IPS-NIHi7 (cell line): ENCODE measurements at regions not wholly inside any gene's neighbourhood (a gene's known extent, or its start where the extent isn't known, plus 50 kb on each side); places are given as distances from the start of the nearest gene placed in this dataset.

ENCODE experiments used
- DNase-seq: peaks from one replicate; pipeline ENCODE4 v3.0.0; 2012; ENCODE audit warnings: mixed read lengths; ENCODE audit errors: extremely low spot score

DNA sequence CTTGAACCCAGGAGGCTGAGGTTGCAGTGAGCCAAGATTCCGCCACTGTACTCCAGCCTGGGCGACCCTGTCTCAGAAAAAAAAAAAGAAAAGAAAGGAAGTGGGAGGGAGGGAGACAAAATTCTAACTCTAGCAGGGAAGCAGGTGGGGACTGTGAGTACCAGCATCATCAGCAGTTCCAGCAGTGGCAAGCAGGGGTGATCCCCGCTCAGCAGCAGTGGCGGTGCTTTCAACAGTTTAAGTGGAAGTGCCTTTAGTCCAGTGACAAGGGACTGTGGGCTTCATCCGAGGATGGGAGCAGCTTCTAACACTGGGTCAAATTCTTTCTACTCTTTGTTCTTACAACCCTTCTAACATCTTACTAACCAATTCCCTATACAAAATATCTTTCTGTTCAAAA lies 858.1 kb upstream of the ADAMTS5 start:
- peak; percentile 21 for DNase-seq

GRCh38 chr21:27823652-27824201 lies 856.8 kb upstream of the ADAMTS5 start:
- no peak for DNase-seq

DNA sequence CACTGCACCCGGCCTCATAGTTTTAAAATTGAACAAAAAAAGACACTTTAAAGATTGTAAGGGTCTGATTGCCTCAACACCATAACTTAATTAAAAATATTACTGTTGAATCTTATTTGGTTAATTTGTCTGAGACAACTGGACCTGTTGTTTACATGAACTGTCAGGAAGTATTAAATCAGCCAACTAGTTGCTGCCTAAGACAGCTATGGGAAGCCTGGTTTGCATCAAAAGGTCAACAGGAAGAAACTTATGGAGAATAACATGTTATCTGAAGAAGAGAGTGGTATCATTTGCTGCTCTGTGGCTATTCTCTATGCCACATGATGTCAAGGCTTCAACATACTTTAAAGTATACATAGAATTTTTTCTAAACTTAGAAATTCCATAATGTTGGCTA lies 853.5 kb upstream of the ADAMTS5 start:
- no peak for DNase-seq

- DNase-seq = no peak
Measured at GRCh38 chr21:27819299-27819698, 852.4 kb upstream of the ADAMTS5 start.

- DNase-seq = no peak
Measured at GRCh38 chr21:27818847-27819246, 852.0 kb upstream of the ADAMTS5 start.

GRCh38 chr21:27817902-27818623 lies 851.2 kb upstream of the ADAMTS5 start:
- DNase-seq = no peak

- DNase-seq = no peak
Measured at GRCh38 chr21:27817074-27817473, 850.2 kb upstream of the ADAMTS5 start.

- no peak for DNase-seq
Measured at GRCh38 chr21:27816301-27816700, 849.4 kb upstream of the ADAMTS5 start.

GRCh38 chr21:27814226-27814625 lies 847.3 kb upstream of the ADAMTS5 start:
- DNase-seq = no peak

GRCh38 chr21:27813750-27814149 lies 846.9 kb upstream of the ADAMTS5 start:
- DNase-seq = no peak

DNA sequence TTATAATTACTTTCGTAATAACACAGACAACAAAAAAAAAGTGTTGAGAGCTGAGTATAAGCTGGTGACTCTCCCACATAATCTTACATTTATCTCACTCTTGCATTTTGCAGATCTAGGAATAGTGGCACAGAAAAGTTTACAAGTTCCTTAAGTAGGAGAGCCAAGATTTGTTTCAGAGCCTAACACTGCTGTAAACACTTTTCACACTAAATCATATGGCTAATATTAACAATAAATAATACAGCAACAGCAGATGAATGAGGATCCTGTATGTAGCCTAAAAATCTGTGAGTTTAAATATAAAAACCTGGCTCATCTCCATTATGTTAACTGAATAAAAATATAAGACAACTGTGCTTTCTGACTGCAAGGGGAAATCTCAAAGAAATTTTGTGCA lies 846.5 kb upstream of the ADAMTS5 start:
- DNase-seq = no peak

DNA sequence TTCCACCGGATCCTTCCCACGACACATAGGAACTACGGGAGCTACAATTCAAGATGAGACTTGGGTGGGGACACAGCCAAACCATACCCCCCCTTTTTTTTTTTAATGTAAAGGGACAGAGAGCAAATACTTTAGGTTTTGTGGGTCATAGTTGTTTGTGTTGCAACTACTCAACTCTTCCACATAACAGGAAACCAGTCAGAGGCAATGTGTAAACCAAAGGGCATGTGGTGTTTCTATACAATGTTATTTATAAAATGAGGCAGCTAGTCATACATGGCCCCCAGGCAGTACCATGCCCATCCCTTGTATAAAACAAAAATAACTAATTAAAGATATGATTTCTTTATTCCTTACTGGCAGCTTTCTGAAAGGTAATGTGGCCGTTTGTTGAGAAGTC lies 845.4 kb upstream of the ADAMTS5 start:
- DNase-seq = no peak

GRCh38 chr21:27808923-27809322 lies 842.0 kb upstream of the ADAMTS5 start:
- no peak for DNase-seq

DNA sequence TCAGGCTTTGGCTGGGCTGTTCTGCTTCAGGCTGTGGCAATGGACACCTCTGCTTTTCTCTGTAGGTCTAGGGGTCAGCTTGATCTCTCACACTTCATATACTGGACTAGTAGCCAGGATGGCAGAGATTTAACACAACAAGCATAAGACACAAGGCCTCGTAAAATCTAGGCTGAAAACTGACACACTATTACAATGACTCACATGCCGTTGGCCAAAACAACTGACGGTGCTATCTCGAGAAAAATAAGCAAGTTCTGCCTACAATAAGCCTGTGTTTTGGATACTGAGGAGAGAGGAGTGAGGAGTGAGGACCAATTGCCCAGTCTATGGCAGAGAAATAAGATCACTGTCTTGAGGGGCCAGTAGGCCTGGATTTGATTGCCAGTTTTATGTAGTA lies 840.7 kb upstream of the ADAMTS5 start:
- no peak for DNase-seq

- no peak for DNase-seq
Measured at GRCh38 chr21:27806281-27806680, 839.4 kb upstream of the ADAMTS5 start.

- DNase-seq = no peak
Measured at GRCh38 chr21:27805696-27806095, 838.8 kb upstream of the ADAMTS5 start.

- DNase-seq = no peak
Measured at GRCh38 chr21:27804515-27804914, 837.6 kb upstream of the ADAMTS5 start.

DNA sequence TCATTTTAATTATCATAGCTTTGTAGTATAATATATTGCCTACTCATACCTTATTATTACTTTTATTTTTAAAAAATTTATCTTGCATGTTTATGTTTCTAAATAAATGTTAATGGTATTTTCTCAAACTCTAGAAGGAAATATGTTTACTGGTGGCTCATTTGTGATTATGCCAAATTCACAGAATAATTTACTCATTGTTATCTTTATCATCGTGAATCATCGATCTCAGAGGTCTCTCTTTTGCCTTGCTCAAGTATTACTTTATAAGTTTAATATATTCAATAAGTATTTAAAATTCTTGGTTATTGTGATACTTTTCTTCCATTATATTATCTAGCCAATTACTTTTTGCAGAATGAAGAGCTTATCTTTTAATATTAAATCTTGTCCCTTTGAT lies 836.7 kb upstream of the ADAMTS5 start:
- DNase-seq = no peak

DNA sequence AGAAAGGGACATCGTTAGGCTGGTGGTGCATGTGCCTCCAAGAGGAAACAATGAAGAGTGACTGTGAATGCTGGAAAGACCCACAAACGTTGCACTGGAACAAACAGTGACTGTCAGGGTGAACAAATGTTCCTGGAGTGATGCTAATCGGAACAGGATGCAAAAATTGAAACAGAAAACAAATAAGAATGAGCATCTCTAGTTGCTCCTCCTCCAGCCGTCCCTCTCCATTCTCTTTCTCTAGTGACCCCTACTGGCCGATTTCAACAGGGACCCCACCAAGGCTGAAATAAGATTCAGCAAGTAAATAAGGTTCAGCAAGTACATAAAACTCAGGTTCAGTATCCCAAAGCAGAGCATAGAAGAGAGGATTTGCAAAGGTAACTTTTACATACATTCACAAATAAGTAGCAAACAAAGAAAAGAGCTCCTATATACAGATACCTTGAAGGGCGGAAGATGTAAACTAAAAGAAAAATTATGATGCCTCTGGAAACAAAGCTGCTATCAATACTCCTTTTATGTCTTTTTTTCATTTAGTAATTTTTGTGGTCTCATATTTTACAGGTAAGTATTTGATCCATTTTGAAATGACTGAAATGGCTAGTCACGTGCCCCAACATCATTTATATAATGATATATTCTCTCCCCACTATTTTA lies 836.1 kb upstream of the ADAMTS5 start:
- DNase-seq = peak; percentile 57

DNA sequence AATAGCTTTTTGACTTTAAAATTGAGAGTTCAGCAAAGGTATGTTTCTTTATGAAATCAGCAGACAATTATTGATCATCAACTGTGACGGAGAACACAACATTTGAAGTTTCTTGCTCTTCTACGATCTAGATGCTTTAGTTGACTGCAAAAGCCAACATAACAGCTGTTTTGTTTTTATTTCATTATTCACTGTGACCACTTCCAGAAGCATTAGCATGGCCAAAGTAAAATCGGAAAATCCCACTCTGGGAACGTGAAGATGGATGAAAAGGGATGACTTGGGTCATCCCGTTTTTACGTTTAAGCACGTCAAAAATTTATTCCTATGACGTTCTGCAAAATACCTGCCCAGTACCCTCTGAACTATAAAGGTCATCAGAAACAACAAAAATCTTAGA lies 833.0 kb upstream of the ADAMTS5 start:
- no peak for DNase-seq

- DNase-seq = no peak
Measured at GRCh38 chr21:27796106-27796505, 829.2 kb upstream of the ADAMTS5 start.

DNA sequence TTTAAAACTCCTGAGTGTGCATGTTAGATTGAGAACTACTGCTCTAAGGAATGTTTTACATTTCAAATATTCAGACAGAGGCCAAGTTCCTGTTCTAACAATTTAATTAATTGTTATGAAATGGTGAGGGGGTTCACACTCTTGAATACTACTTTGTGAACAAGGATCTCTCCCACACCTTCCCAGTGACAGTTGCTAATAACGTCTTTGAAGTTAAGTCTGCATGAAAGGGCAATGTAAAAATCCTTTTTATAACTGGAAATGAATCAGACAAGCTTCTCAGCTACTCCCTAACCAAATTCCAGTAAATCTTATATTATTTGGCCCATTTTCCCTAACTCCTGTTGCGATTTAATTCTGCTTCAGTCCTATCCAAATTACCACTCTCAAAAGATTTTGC lies 828.5 kb upstream of the ADAMTS5 start:
- no peak for DNase-seq

DNA sequence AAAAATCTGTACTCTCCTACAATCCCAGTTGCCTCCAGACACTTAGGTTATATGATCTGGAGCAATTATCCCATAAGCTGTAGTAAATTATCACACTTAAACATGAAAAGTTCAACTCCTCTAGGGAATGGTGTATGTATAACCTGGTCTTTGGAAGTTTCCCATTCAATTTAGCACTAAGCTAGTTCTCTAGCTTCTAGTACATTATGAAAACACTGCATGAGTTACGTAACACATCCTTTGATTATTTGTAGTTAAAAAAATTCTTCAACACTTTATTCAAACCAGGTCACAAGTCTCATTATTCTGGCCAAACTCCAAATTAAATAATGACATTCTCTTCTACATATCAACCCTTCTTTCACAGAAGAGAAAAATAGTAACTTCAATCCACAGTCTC lies 827.0 kb upstream of the ADAMTS5 start:
- DNase-seq = no peak
